HG03565 (cell line): ENCODE measurements at regions not wholly inside any gene's neighbourhood (a gene's known extent, or its start where the extent isn't known, plus 50 kb on each side); places are given as distances from the start of the nearest gene placed in this dataset.
"Not testable (repeated sequence)": the region's sequence is repeated elsewhere in the genome, so short reads cannot be mapped to it uniquely, and the experiment has no call there.

Experiments used
- ATAC-seq: cut with Tn5 transposase; IDR thresholded peaks from one replicate; pipeline ENCODE4 v1.9.1; 2021; ENCODE audit warnings: mild to moderate bottlenecking, moderate library complexity; ENCODE audit not compliant: unreplicated experiment

DNA sequence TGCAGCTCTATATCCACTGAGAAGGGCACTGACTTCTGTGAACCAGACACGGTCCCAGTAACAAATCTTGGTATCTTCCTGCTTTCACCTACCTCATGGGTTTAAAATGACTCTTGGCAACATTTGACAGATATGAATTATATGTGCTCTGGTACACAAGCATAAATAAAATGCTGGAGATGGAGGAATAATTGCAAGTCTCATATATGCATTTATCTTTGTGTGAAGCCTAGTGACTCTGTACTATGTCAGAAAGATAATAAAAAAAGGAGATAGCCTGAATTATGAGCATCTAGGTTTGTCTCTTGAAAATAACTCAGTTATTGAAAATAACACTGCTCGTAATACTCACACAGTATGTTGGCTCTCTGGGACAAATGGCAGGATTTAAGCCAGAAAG is 167.1 kb upstream of the CRBN start:
- ATAC-seq = no peak

DNA sequence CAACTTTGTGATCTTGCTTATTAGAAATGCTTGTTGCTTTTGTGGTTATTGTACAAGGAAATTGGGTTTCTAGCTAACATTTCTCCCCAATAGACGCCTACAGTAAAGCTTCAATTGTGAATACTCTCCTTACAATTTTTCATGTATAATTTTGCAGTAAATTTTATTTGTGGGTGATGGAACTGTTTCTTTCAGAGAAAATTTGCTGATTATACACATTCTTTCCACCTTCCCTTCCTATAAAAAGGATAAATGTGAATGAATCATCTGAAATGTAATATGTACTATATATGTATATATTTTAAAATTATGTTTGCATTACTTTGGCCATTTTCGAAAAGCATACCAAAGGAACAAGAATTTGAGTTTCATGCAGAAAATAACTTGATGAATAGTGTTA is 162.7 kb upstream of the CRBN start:
- no peak for ATAC-seq

GRCh38 chr3:3340965-3341895 is 161.7 kb upstream of the CRBN start:
- ATAC-seq = no peak

DNA sequence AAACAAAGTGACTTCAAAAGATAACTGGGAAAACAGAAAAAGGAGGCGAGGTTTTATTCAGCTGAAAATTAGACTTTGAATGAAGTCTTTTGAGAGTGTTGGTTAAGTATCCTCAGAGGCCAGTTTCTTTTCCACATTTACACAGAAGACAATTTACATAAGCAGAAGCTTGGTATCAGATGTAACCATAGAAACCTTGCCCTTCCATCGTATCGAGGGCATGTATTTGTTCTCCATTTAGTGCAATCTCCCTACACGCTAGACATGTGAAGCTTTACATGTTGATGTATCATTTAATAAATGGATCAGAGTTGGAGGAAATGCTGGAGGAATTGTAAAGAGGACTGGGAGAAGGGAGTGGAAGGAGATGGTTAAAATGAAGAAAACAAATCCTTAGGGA is 161.0 kb upstream of the CRBN start:
- ATAC-seq = no peak

GRCh38 chr3:3335903-3336302 is 156.4 kb upstream of the CRBN start:
- no peak for ATAC-seq

GRCh38 chr3:3334491-3334890 is 155.0 kb upstream of the CRBN start:
- ATAC-seq = no peak

- ATAC-seq = no peak
These were observed 154.1 kb upstream of the CRBN start for GRCh38 chr3:3333571-3333970.

DNA sequence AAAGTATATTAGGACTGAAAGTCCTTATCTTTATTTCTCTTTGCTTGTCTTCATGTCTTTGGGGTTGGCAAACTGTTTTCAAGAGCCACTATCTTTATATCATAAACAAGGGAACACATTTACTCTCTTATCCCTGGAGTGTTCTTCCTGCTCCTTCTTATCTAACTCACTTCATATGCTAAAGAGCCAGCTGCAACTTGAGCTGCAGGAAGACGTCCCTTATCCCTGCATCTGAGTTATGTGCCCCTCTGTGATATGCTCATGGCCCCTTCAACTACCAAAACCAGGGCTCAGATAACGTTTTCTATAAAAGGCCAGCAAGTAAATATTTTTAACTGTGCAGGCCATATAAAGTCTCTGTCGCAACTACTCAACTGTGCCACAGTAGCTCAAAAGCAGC is 137.0 kb upstream of the CRBN start:
- no peak for ATAC-seq

GRCh38 chr3:3315846-3316245 is 136.4 kb upstream of the CRBN start:
- no peak for ATAC-seq

DNA sequence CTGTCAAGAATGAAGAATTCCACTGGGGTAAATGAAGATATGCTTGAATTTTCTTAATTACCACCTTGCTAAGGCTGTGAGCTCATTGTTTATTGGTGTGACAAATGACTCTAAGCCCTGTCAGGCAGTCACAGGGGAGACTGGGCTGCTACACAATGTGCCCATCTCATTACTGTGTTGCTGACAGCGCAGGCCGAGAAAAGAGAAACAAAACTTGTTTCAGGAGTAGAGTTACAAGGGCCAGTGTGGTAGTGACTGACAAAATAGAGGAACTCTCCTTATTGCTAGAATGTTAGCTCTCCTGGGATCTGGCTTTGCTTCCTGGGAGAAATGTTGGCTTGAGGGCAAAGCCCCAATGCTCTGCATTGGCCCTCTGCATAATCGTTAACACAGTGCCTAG is 130.4 kb upstream of the CRBN start:
- ATAC-seq = no peak

- no peak for ATAC-seq
These were observed 129.3 kb upstream of the CRBN start for GRCh38 chr3:3308809-3309208.

- ATAC-seq = no peak
These were observed 128.0 kb upstream of the CRBN start for GRCh38 chr3:3307491-3307890.

DNA sequence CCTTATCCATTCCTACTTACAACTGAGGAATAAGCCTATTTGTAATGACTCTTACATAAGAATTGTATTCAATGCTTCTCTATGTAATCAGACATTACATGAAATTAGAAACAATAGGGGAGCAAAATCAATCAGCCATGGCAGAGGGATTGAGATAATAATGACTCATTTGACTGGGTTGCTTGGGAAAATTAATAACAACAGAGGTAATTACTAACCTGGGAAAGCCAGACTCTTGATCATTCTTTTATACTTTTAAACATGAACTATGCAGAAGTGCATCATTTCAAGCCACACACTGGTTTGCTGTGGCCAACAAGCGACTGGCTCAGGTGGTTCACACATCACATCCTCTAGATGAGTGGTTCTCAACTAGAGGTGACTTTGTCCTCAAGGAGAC is 126.3 kb upstream of the CRBN start:
- no peak for ATAC-seq

GRCh38 chr3:3305084-3305483 is 125.6 kb upstream of the CRBN start:
- no peak for ATAC-seq

GRCh38 chr3:3303636-3304035 is 124.1 kb upstream of the CRBN start:
- no peak for ATAC-seq

- ATAC-seq = no peak
These were observed 123.5 kb upstream of the CRBN start for GRCh38 chr3:3302964-3303363.

- ATAC-seq = no peak
These were observed 122.0 kb upstream of the CRBN start for GRCh38 chr3:3301476-3301875.

- no peak for ATAC-seq
These were observed 117.5 kb upstream of the CRBN start for GRCh38 chr3:3296979-3297381.

DNA sequence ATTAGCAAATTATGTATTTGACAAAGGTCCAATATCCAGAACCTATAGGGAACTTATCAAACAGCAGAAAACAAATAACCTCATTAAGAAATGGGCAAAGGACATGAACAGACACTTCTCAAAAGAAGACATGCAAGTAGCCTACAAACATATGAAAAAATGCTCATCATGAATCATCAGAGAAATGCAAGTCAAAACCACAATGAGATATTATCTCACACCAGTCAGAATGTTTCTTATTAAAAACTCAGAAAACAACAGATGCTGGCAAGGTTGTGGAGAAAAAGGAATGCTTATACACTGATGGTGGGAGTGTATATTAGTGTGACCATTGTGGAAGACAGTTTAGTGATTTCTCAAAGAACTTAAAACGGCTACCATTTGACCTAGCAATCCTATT is 116.1 kb upstream of the CRBN start:
- ATAC-seq = no peak

DNA sequence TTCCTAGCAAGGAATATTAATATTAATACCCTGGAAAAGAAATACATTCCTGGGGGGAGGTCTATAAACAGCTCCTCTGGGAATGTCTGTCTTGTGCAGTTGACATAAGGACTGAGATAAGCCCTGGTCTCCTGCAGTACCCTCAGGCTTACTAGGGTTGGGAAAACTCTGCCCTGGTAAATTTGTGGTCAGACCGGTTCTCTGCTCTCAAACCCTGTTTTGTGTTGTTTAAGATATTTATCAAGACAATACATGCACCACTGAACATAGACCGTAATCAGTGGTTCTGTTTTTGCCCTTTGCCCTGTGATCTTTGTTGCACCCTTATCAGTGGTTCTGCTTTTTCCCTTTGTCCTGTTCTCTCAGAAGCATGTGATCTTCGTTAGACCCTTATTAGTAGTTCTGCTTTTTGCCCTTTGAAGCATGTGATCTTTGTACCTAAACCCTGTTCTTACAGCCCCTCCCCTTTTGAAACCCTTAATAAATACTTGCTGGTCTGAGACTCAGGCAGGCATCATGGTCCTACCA is 112.3 kb upstream of the CRBN start:
- not testable (repeated sequence) for ATAC-seq

- ATAC-seq = no peak
These were observed 108.8 kb upstream of the CRBN start for GRCh38 chr3:3288255-3288654.

GRCh38 chr3:3286014-3286413 is 106.5 kb upstream of the CRBN start:
- no peak for ATAC-seq

DNA sequence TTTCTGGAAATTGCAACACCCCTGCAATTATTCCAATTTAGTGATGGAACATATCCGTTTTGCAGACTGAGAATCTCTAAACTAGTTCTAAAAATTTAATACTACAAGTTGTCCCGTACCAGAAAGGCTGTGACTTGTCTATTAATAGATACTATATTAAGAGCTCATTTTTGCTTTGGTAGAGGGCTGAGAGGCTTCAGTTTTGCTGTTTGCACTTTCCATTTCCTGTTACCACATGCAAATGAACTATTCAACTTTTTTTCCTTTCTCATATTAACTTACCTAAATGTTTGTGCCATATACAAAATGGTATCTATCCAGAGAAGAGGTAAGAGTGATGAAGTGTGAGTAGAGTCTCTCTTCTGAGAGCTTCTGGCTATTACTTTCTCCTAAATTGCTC is 101.5 kb upstream of the CRBN start:
- peak; percentile 63 for ATAC-seq
